Immature natural killer cell (primary cell): ENCODE measurements at regions not wholly inside any gene's neighbourhood (a gene's known extent, or its start where the extent isn't known, plus 50 kb on each side); places are given as distances from the start of the nearest gene placed in this dataset.

Experiments used
- DNase-seq, 3 donors: peaks; one replicate each; pipeline ENCODE4 v3.0.0; 2022; ENCODE audit warnings: mixed read lengths in 1 of 3
- H3K27ac Mint-ChIP-seq, 6 donors: one replicate each; pipeline ENCODE4 v1.8.0; 2020; ENCODE audit warnings: mixed read lengths in 6 of 6, mild to moderate bottlenecking in 5 of 6, inconsistent platforms in 4 of 6, moderate library complexity in 3 of 6
- H3K27me3 Mint-ChIP-seq, 3 donors: one replicate each; pipeline ENCODE4 v1.8.0; 2020 to 2021; ENCODE audit warnings: low read depth in 3 of 3, mild to moderate bottlenecking in 3 of 3, mixed read lengths in 3 of 3, moderate library complexity in 3 of 3, inconsistent platforms in 1 of 3
- H3K36me3 Mint-ChIP-seq, 3 donors: one replicate each; pipeline ENCODE4 v1.8.0; 2020; ENCODE audit warnings: mixed read lengths in 3 of 3, inconsistent platforms in 2 of 3, mild to moderate bottlenecking in 2 of 3
- H3K4me1 Mint-ChIP-seq, 2 donors: one replicate each; pipeline ENCODE4 v1.8.0; 2020; ENCODE audit warnings: inconsistent platforms in 2 of 2, mild to moderate bottlenecking in 2 of 2, mixed read lengths in 2 of 2, moderate library complexity in 1 of 2
- H3K4me3 Mint-ChIP-seq, 5 donors: one replicate each; pipeline ENCODE4 v1.8.0; 2020; ENCODE audit warnings: mild to moderate bottlenecking in 5 of 5, mixed read lengths in 5 of 5, inconsistent platforms in 3 of 5, moderate library complexity in 3 of 5
- H3K9me3 Mint-ChIP-seq, 6 donors: one replicate each; pipeline ENCODE4 v1.8.0; 2020; ENCODE audit warnings: mild to moderate bottlenecking in 6 of 6, mixed read lengths in 6 of 6, inconsistent platforms in 4 of 6, moderate library complexity in 3 of 6

GRCh38 chr1:22273686-22274681 is 131.1 kb upstream of the WNT4 start:
- Mint-ChIP-seq H3K36me3 (no peaks in the 10 kb centered on the region), H3K27ac (no peak overlapping the region), H3K4me1 (no peaks in the 10 kb centered on the region), H3K27me3 (peaks cover 0 to 8% (median 4%) of the 10 kb centered on the region in 3 donors), H3K9me3 (no peaks in the 10 kb centered on the region), H3K4me3 (no peak overlapping the region)
- no peak for DNase-seq

- H3K36me3 Mint-ChIP-seq, result no peaks in the 10 kb centered on the region
- DNase-seq, result no peak
- no peaks in the 10 kb centered on the region for H3K4me1 Mint-ChIP-seq
- H3K27me3 Mint-ChIP-seq, result peaks cover 0 to 8% (median 4%) of the 10 kb centered on the region in 3 donors
- H3K27ac Mint-ChIP-seq, result no peak overlapping the region
- H3K9me3 Mint-ChIP-seq, result peaks cover 0 to 1% (median 0%) of the 10 kb centered on the region in 6 donors
- no peak overlapping the region for H3K4me3 Mint-ChIP-seq
These were observed 132.3 kb upstream of the WNT4 start for GRCh38 chr1:22275167-22275566.

GRCh38 chr1:22275626-22276395 is 132.9 kb upstream of the WNT4 start:
- Mint-ChIP-seq H3K4me1 (no peaks in the 10 kb centered on the region), H3K9me3 (peaks cover 0 to 1% (median 0%) of the 10 kb centered on the region in 6 donors), H3K4me3 (no peak overlapping the region), H3K27ac (no peak overlapping the region), H3K36me3 (no peaks in the 10 kb centered on the region), H3K27me3 (peaks cover 1 to 8% (median 4%) of the 10 kb centered on the region in 3 donors)
- peak; percentile 3 to 11 (median 11) for DNase-seq

GRCh38 chr1:22276396-22276748 is 133.5 kb upstream of the WNT4 start:
- H3K4me3 Mint-ChIP-seq, result no peak overlapping the region
- no peak for DNase-seq
- no peak overlapping the region for H3K27ac Mint-ChIP-seq
- H3K27me3 Mint-ChIP-seq, result peaks cover 1 to 8% (median 4%) of the 10 kb centered on the region in 3 donors
- H3K4me1 Mint-ChIP-seq, result no peaks in the 10 kb centered on the region
- no peaks in the 10 kb centered on the region for H3K36me3 Mint-ChIP-seq
- H3K9me3 Mint-ChIP-seq, result peaks cover 0 to 1% (median 0%) of the 10 kb centered on the region in 6 donors

- H3K4me3 Mint-ChIP-seq, result no peak overlapping the region
- no peak for DNase-seq
- H3K36me3 Mint-ChIP-seq, result no peaks in the 10 kb centered on the region
- H3K27me3 Mint-ChIP-seq, result peaks cover 1 to 8% (median 4%) of the 10 kb centered on the region in 3 donors
- no peak overlapping the region for H3K27ac Mint-ChIP-seq
- H3K9me3 Mint-ChIP-seq, result peaks cover 0 to 1% (median 0%) of the 10 kb centered on the region in 6 donors
- H3K4me1 Mint-ChIP-seq, result no peaks in the 10 kb centered on the region
These were observed 134.8 kb upstream of the WNT4 start for GRCh38 chr1:22277662-22278061.

GRCh38 chr1:22279735-22280134 is 136.8 kb upstream of the WNT4 start:
- Mint-ChIP-seq H3K4me1 (no peaks in the 10 kb centered on the region), H3K4me3 (no peak overlapping the region), H3K9me3 (peaks cover 0 to 1% (median 0%) of the 10 kb centered on the region in 6 donors), H3K27ac (no peak overlapping the region), H3K36me3 (no peaks in the 10 kb centered on the region), H3K27me3 (peaks cover 4 to 7% (median 4%) of the 10 kb centered on the region in 3 donors)
- no peak for DNase-seq

GRCh38 chr1:22280526-22280925 is 137.6 kb upstream of the WNT4 start:
- Mint-ChIP-seq H3K4me1 (no peaks in the 10 kb centered on the region), H3K4me3 (no peak overlapping the region), H3K27me3 (peaks cover under 1 to 6% (median 4%) of the 10 kb centered on the region in 3 donors), H3K9me3 (peaks cover 0 to 1% (median 0%) of the 10 kb centered on the region in 6 donors), H3K27ac (no peak overlapping the region), H3K36me3 (no peaks in the 10 kb centered on the region)
- DNase-seq, result no peak

GRCh38 chr1:22281521-22282363 is 138.8 kb upstream of the WNT4 start:
- Mint-ChIP-seq H3K9me3 (peaks cover 0 to 1% (median 0%) of the 10 kb centered on the region in 6 donors), H3K27ac (no peak overlapping the region), H3K36me3 (no peaks in the 10 kb centered on the region), H3K4me3 (no peak overlapping the region), H3K4me1 (no peaks in the 10 kb centered on the region), H3K27me3 (peaks cover 0 to 4% (median 3%) of the 10 kb centered on the region in 3 donors)
- DNase-seq, result no peak

GRCh38 chr1:22282364-22282995 is 139.6 kb upstream of the WNT4 start:
- peak overlapping the region in 1 of 5 donors; percentile 23 for H3K4me3 Mint-ChIP-seq
- peaks cover 0 to 1% (median 0%) of the 10 kb centered on the region in 6 donors for H3K9me3 Mint-ChIP-seq
- no peaks in the 10 kb centered on the region for H3K36me3 Mint-ChIP-seq
- peaks cover 0 to 5% (median 4%) of the 10 kb centered on the region in 3 donors for H3K27me3 Mint-ChIP-seq
- H3K4me1 Mint-ChIP-seq, result no peaks in the 10 kb centered on the region
- DNase-seq, result no peak
- H3K27ac Mint-ChIP-seq, result no peak overlapping the region

GRCh38 chr1:22283596-22283995 is 140.7 kb upstream of the WNT4 start:
- H3K27me3 Mint-ChIP-seq, result peaks cover 0 to 4% (median 2%) of the 10 kb centered on the region in 3 donors
- no peaks in the 10 kb centered on the region for H3K36me3 Mint-ChIP-seq
- H3K27ac Mint-ChIP-seq, result no peak overlapping the region
- no peak for DNase-seq
- peaks cover 0 to 1% (median 0%) of the 10 kb centered on the region in 6 donors for H3K9me3 Mint-ChIP-seq
- H3K4me3 Mint-ChIP-seq, result no peak overlapping the region
- no peaks in the 10 kb centered on the region for H3K4me1 Mint-ChIP-seq

GRCh38 chr1:22284236-22284635 is 141.3 kb upstream of the WNT4 start:
- DNase-seq, result no peak
- no peaks in the 10 kb centered on the region for H3K36me3 Mint-ChIP-seq
- no peak overlapping the region for H3K27ac Mint-ChIP-seq
- peaks cover 0 to 1% (median 0%) of the 10 kb centered on the region in 6 donors for H3K9me3 Mint-ChIP-seq
- H3K4me1 Mint-ChIP-seq, result no peaks in the 10 kb centered on the region
- H3K4me3 Mint-ChIP-seq, result no peak overlapping the region
- H3K27me3 Mint-ChIP-seq, result peaks cover 0 to 4% (median 2%) of the 10 kb centered on the region in 3 donors

GRCh38 chr1:22284906-22285548 is 142.1 kb upstream of the WNT4 start:
- DNase-seq, result no peak
- Mint-ChIP-seq H3K4me3 (no peak overlapping the region), H3K4me1 (no peaks in the 10 kb centered on the region), H3K36me3 (no peaks in the 10 kb centered on the region), H3K9me3 (no peaks in the 10 kb centered on the region), H3K27ac (no peak overlapping the region), H3K27me3 (peaks cover 0 to 4% (median 2%) of the 10 kb centered on the region in 3 donors)
